Osteocyte (in vitro differentiated cells): ENCODE measurements at regions not wholly inside any gene's neighbourhood (a gene's known extent, or its start where the extent isn't known, plus 50 kb on each side); places are given as distances from the start of the nearest gene placed in this dataset.

Experiments used
- DNase-seq: peaks from one replicate; pipeline ENCODE4 v3.0.0; 2021; ENCODE audit warnings: mixed read lengths; ENCODE audit not compliant: unreplicated experiment; ENCODE audit errors: extremely low spot score
- H3K27ac Mint-ChIP-seq: one replicate; pipeline ENCODE4 v1.8.0; 2021; ENCODE audit warnings: mild to moderate bottlenecking, mixed read lengths; ENCODE audit not compliant: unreplicated experiment
- H3K27me3 Mint-ChIP-seq: one replicate; pipeline ENCODE4 v1.8.0; 2021; ENCODE audit warnings: mixed read lengths; ENCODE audit not compliant: unreplicated experiment
- H3K36me3 Mint-ChIP-seq: one replicate; pipeline ENCODE4 v1.8.0; 2021; ENCODE audit warnings: mixed read lengths; ENCODE audit not compliant: unreplicated experiment
- H3K4me1 Mint-ChIP-seq: one replicate; pipeline ENCODE4 v1.8.0; 2021; ENCODE audit warnings: mixed read lengths; ENCODE audit not compliant: unreplicated experiment
- H3K4me3 Mint-ChIP-seq: one replicate; pipeline ENCODE4 v1.8.0; 2021; ENCODE audit warnings: mild to moderate bottlenecking, moderate library complexity, mixed read lengths; ENCODE audit not compliant: unreplicated experiment
- H3K9me3 Mint-ChIP-seq: one replicate; pipeline ENCODE4 v1.8.0; 2021; ENCODE audit warnings: mixed read lengths; ENCODE audit not compliant: unreplicated experiment
- TF ChIP-seq, protein P1 (sequence below): fragments of 200-600 bp; sonication (generic); IDR thresholded peaks from 2 replicates; pipeline ENCODE4 v1.5.0; 2021; ENCODE audit warnings: antibody characterized with exemption, mild to moderate bottlenecking, moderate library complexity

DNA sequence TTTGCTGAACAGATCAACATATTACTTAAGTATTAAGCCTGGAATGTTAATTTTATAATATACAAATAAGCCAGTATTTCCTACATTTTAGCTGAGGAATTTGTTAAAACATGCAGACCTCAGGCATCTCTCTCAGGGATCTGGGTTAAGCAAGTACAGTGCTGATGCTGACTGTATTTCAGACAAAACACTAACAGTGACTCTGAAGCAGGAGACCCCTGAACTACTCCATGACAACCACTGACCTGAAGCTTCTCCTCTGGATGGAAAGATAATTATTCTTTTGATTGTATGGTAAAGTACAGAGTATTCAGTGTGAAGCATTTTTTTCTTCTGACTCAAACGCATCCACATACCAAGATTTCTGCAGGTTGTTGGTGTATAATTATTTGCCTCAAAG is 680.8 kb downstream of the LIG4 start:
- H3K9me3 Mint-ChIP-seq: peaks cover 5% of the 10 kb centered on the region
- no peaks in the 10 kb centered on the region for H3K27me3 Mint-ChIP-seq
- H3K4me1 Mint-ChIP-seq: peaks cover 12% of the 10 kb centered on the region
- H3K36me3 Mint-ChIP-seq: no peaks in the 10 kb centered on the region
- no peak overlapping the region for H3K27ac Mint-ChIP-seq
- DNase-seq: no peak
- no peak overlapping the region for H3K4me3 Mint-ChIP-seq
- TF ChIP-seq, protein P1, sequence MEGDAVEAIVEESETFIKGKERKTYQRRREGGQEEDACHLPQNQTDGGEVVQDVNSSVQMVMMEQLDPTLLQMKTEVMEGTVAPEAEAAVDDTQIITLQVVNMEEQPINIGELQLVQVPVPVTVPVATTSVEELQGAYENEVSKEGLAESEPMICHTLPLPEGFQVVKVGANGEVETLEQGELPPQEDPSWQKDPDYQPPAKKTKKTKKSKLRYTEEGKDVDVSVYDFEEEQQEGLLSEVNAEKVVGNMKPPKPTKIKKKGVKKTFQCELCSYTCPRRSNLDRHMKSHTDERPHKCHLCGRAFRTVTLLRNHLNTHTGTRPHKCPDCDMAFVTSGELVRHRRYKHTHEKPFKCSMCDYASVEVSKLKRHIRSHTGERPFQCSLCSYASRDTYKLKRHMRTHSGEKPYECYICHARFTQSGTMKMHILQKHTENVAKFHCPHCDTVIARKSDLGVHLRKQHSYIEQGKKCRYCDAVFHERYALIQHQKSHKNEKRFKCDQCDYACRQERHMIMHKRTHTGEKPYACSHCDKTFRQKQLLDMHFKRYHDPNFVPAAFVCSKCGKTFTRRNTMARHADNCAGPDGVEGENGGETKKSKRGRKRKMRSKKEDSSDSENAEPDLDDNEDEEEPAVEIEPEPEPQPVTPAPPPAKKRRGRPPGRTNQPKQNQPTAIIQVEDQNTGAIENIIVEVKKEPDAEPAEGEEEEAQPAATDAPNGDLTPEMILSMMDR: no peak

DNA sequence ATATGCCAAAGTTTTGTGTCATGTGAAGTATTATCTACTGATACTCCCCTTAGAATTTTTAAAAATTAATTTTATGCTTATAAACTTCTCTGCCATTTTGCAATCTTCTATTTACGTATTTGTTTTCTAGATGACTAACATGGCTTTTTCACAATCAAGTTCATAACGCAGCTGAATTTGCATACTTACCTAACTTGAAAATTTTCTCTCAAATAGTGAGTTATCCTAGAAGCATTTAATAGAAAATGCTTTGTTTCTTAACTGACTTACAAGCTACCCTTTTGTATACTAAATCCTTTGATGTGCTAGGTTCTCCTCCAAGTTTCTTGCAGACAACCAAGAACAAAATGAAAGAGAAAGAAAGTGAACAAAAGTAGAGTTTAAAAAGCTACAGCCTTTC is 683.5 kb downstream of the LIG4 start:
- no peak for DNase-seq
- TF ChIP-seq, protein P1: no peak
- H3K9me3 Mint-ChIP-seq: no peaks in the 10 kb centered on the region
- H3K27ac Mint-ChIP-seq: no peak overlapping the region
- H3K27me3 Mint-ChIP-seq: no peaks in the 10 kb centered on the region
- no peaks in the 10 kb centered on the region for H3K36me3 Mint-ChIP-seq
- peaks cover 12% of the 10 kb centered on the region for H3K4me1 Mint-ChIP-seq
- no peak overlapping the region for H3K4me3 Mint-ChIP-seq

DNA sequence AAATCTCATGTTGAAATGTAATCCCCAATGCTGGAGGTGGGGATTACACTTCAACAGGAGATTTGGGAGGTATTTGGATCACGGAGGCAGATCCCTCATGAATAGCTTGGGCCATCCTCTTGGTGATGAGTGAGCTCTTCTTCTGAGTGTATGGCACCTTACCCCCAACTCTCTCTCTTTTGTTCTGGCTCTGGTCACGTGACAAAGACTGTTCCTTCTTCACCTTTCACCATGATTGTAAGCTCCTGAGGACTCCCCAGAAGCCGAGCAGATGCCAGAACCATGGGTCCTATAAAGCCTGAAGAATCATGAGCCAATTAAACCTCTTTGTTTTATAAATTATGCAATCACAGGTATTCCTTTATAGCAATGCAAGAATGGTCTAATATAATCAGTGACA is 684.2 kb downstream of the LIG4 start:
- no peaks in the 10 kb centered on the region for H3K27me3 Mint-ChIP-seq
- no peak overlapping the region for H3K4me3 Mint-ChIP-seq
- DNase-seq: no peak
- H3K36me3 Mint-ChIP-seq: no peaks in the 10 kb centered on the region
- H3K4me1 Mint-ChIP-seq: peaks cover 12% of the 10 kb centered on the region
- H3K9me3 Mint-ChIP-seq: no peaks in the 10 kb centered on the region
- TF ChIP-seq, protein P1: no peak
- H3K27ac Mint-ChIP-seq: no peak overlapping the region

DNA sequence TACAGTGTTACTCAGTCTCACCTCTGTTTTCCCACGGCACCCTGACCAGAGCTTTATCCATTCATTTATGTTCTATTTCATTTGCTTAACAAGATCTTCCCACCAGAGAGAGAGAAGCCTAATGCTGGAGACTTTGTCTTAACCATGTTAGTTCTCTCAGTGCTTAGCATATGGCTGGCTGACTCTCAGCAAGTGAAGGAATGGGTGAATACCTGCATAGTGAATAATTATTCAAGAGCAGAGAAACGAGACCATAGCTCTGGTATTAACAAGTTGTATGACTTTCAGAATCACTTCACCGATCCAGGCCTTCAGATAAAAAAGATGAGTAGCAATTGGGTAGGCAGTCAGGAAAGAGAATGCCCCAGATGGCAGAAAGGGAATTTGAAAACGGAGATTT is 686.3 kb downstream of the LIG4 start:
- TF ChIP-seq, protein P1: no peak
- H3K27ac Mint-ChIP-seq: no peak overlapping the region
- no peak overlapping the region for H3K4me3 Mint-ChIP-seq
- H3K4me1 Mint-ChIP-seq: peaks cover 4% of the 10 kb centered on the region
- no peaks in the 10 kb centered on the region for H3K9me3 Mint-ChIP-seq
- H3K36me3 Mint-ChIP-seq: no peaks in the 10 kb centered on the region
- no peak for DNase-seq
- no peaks in the 10 kb centered on the region for H3K27me3 Mint-ChIP-seq

DNA sequence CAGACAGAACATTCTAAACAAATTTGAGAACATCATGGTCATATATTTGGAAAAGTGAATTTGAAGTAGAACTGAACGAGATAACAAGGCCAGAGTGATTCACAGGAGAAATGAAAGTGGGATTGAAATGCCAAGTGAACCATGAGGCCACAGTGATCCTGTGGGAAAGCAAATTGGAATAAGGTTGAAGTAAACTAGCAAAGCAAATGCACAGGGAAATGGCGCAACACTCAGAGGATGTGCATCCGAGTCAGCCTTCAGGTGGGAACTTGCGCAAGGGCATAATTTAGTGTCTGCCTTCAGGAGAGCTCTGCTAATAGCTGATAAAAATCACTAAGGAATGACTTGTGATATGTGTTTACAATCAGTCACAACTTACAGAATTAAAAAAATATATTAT is 696.6 kb downstream of the LIG4 start:
- no peaks in the 10 kb centered on the region for H3K4me1 Mint-ChIP-seq
- H3K27ac Mint-ChIP-seq: no peak overlapping the region
- DNase-seq: no peak
- H3K36me3 Mint-ChIP-seq: no peaks in the 10 kb centered on the region
- no peaks in the 10 kb centered on the region for H3K9me3 Mint-ChIP-seq
- TF ChIP-seq, protein P1: no peak
- H3K4me3 Mint-ChIP-seq: no peak overlapping the region
- no peaks in the 10 kb centered on the region for H3K27me3 Mint-ChIP-seq
